A549 (cell line): ENCODE measurements at regions not wholly inside any gene's neighbourhood (a gene's known extent, or its start where the extent isn't known, plus 50 kb on each side); places are given as distances from the start of the nearest gene placed in this dataset.

ENCODE experiments used
- CEBPB ChIP-seq, 2 experiments: fragments of >200 bp in 1 of 2; sonication (Bioruptor Twin) in 1 of 2; formaldehyde crosslinking in 1 of 2; IDR thresholded peaks; 2 replicates each; pipeline ENCODE4 v1.6.1; 2012 to 2016
- CTCF ChIP-seq: fragments of >200 bp; sonication (Bioruptor Twin); formaldehyde crosslinking; IDR thresholded peaks from 3 replicates; pipeline ENCODE4 v1.5.1; 2016
- EHMT2 ChIP-seq: fragments of 200-600 bp; sonication (generic); IDR thresholded peaks from 2 replicates; pipeline ENCODE4 v1.6.1; 2016; ENCODE audit warnings: antibody characterized with exemption, low read depth, mild to moderate bottlenecking, moderate library complexity
- POLR2A ChIP-seq: IDR thresholded peaks from 2 replicates; pipeline ENCODE4 v1.6.1; 2012; ENCODE audit warnings: mild to moderate bottlenecking, low read length
- USF2 ChIP-seq: fragments of 450-650 bp; IDR thresholded peaks from 2 replicates; pipeline ENCODE4 v1.6.1; 2014; ENCODE audit warnings: antibody characterized with exemption

GRCh38 chr10:78220781-78221180 is 187.1 kb downstream of the RPS24 start:
- TF ChIP-seq POLR2A, result no peak
- no peak for TF ChIP-seq CEBPB (IDR thresholded peaks at IDR 0.05)
- no peak for TF ChIP-seq EHMT2
- no peak for TF ChIP-seq CTCF
- TF ChIP-seq USF2, result no peak
